ENCODE measurements at regions not wholly inside any gene's neighbourhood (a gene's known extent, or its start where the extent isn't known, plus 50 kb on each side); places are given as distances from the start of the nearest gene placed in this dataset.

GRCh38 chr3:61438253-61439121 lies 122.9 kb upstream of the PTPRG start (continued):
- TF ChIP-seq, protein P1, sequence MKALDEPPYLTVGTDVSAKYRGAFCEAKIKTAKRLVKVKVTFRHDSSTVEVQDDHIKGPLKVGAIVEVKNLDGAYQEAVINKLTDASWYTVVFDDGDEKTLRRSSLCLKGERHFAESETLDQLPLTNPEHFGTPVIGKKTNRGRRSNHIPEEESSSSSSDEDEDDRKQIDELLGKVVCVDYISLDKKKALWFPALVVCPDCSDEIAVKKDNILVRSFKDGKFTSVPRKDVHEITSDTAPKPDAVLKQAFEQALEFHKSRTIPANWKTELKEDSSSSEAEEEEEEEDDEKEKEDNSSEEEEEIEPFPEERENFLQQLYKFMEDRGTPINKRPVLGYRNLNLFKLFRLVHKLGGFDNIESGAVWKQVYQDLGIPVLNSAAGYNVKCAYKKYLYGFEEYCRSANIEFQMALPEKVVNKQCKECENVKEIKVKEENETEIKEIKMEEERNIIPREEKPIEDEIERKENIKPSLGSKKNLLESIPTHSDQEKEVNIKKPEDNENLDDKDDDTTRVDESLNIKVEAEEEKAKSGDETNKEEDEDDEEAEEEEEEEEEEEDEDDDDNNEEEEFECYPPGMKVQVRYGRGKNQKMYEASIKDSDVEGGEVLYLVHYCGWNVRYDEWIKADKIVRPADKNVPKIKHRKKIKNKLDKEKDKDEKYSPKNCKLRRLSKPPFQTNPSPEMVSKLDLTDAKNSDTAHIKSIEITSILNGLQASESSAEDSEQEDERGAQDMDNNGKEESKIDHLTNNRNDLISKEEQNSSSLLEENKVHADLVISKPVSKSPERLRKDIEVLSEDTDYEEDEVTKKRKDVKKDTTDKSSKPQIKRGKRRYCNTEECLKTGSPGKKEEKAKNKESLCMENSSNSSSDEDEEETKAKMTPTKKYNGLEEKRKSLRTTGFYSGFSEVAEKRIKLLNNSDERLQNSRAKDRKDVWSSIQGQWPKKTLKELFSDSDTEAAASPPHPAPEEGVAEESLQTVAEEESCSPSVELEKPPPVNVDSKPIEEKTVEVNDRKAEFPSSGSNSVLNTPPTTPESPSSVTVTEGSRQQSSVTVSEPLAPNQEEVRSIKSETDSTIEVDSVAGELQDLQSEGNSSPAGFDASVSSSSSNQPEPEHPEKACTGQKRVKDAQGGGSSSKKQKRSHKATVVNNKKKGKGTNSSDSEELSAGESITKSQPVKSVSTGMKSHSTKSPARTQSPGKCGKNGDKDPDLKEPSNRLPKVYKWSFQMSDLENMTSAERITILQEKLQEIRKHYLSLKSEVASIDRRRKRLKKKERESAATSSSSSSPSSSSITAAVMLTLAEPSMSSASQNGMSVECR (CRISPR knock-in tag; IDR thresholded peaks at IDR 0.05; ENCODE audit: borderline replicate concordance): no peak
- TF ChIP-seq FOXK1 (CRISPR knock-in tag; IDR thresholded peaks at IDR 0.05) (no peak), OVOL2 (CRISPR knock-in tag; IDR thresholded peaks at IDR 0.05; ENCODE audit: borderline replicate concordance) (no peak), AFF4 (CRISPR knock-in tag; IDR thresholded peaks at IDR 0.05; ENCODE audit: borderline replicate concordance) (no peak)

GRCh38 chr3:61439122-61439458 lies 122.3 kb upstream of the PTPRG start:
- ChIA-PET CTCF (no interaction called here), POLR2A (no interaction called here)
- H3K27ac Mint-ChIP-seq: no peak overlapping the region
- peaks cover 29% of the 10 kb centered on the region for H3K9me3 Mint-ChIP-seq
- ATAC-seq (no peak), DNase-seq (ENCODE audit: low spot score) (no peak)
- H3K4me3 Mint-ChIP-seq: no peak overlapping the region
- H3K36me3 Mint-ChIP-seq: peaks cover 19% of the 10 kb centered on the region
- H3K4me1 Mint-ChIP-seq: no peaks in the 10 kb centered on the region
- H3K27me3 Mint-ChIP-seq (ENCODE audit: low read depth): peaks cover 5% of the 10 kb centered on the region
- no peak for TF ChIP-seq ZNF416 (CRISPR knock-in tag; IDR thresholded peaks at IDR 0.05)
- no peak for TF ChIP-seq ZNF263 (CRISPR knock-in tag; IDR thresholded peaks at IDR 0.05; ENCODE audit: low read depth)
- TF ChIP-seq MXD4 (CRISPR knock-in tag; IDR thresholded peaks at IDR 0.05; ENCODE audit: borderline replicate concordance): no peak
- TF ChIP-seq PRRX2 (CRISPR knock-in tag; IDR thresholded peaks at IDR 0.05): no peak
- no peak for TF ChIP-seq NR2C2 (CRISPR knock-in tag; IDR thresholded peaks at IDR 0.05)
- TF ChIP-seq ZBTB21 (CRISPR knock-in tag; IDR thresholded peaks at IDR 0.05; ENCODE audit: borderline replicate concordance): no peak
- no peak for TF ChIP-seq IRF2 (CRISPR knock-in tag; IDR thresholded peaks at IDR 0.05; ENCODE audit: borderline replicate concordance, low read depth)
- no peak for TF ChIP-seq STAT6 (CRISPR knock-in tag; conservative IDR thresholded peaks at IDR 0.05; ENCODE audit: low read depth)
- no peak for TF ChIP-seq SP1 (CRISPR knock-in tag; conservative IDR thresholded peaks at IDR 0.05)
- TF ChIP-seq ZNF423 (CRISPR knock-in tag; IDR thresholded peaks at IDR 0.05): no peak
- no peak for TF ChIP-seq ELF4 (CRISPR knock-in tag; IDR thresholded peaks at IDR 0.05; ENCODE audit: low read depth)
- TF ChIP-seq, protein P2, sequence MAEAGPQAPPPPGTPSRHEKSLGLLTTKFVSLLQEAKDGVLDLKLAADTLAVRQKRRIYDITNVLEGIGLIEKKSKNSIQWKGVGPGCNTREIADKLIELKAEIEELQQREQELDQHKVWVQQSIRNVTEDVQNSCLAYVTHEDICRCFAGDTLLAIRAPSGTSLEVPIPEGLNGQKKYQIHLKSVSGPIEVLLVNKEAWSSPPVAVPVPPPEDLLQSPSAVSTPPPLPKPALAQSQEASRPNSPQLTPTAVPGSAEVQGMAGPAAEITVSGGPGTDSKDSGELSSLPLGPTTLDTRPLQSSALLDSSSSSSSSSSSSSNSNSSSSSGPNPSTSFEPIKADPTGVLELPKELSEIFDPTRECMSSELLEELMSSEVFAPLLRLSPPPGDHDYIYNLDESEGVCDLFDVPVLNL (CRISPR knock-in tag; IDR thresholded peaks at IDR 0.05; ENCODE audit: borderline replicate concordance, low read depth): no peak
- TF ChIP-seq, protein P1 (CRISPR knock-in tag; IDR thresholded peaks at IDR 0.05; ENCODE audit: borderline replicate concordance): no peak
- TF ChIP-seq, protein P3, sequence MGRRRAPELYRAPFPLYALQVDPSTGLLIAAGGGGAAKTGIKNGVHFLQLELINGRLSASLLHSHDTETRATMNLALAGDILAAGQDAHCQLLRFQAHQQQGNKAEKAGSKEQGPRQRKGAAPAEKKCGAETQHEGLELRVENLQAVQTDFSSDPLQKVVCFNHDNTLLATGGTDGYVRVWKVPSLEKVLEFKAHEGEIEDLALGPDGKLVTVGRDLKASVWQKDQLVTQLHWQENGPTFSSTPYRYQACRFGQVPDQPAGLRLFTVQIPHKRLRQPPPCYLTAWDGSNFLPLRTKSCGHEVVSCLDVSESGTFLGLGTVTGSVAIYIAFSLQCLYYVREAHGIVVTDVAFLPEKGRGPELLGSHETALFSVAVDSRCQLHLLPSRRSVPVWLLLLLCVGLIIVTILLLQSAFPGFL (CRISPR knock-in tag; IDR thresholded peaks at IDR 0.05; ENCODE audit: borderline replicate concordance): no peak
